ENCODE measurements at regions not wholly inside any gene's neighbourhood (a gene's known extent, or its start where the extent isn't known, plus 50 kb on each side); places are given as distances from the start of the nearest gene placed in this dataset.

DNA sequence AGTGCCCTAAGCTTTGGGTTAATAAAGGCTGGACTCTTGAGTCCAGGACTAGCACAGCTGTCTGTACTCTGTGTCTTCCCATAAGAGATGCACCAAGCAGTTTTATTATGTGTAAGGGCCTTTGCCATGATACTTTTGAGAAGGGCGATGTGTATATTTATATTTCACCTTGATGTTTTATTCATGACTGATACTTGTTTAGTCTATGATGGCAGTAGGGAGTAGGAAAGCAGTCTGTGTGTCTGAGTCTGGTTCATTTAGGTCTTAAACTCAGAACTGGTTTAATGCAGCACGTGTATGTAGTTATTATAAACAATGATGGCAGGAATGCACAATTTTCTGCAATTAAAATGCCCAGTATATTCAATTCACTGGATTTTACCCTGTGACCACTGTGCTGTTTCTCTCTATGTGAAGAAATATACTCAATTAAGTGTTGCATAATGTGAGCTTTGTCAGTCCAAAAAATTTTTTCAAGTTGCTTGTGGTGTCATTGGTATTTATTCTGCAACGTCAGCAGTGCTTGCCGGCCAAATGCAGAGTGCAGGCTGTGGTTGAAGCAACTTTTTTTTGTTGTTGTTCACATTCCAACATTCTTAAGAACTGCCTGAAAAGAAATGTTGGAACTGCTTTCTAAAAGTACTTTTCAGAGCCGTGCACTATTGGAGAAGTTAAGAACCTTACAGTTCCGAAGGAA lies 423.7 kb upstream of the SEMA6D start:
- TF ChIP-seq, protein P1, sequence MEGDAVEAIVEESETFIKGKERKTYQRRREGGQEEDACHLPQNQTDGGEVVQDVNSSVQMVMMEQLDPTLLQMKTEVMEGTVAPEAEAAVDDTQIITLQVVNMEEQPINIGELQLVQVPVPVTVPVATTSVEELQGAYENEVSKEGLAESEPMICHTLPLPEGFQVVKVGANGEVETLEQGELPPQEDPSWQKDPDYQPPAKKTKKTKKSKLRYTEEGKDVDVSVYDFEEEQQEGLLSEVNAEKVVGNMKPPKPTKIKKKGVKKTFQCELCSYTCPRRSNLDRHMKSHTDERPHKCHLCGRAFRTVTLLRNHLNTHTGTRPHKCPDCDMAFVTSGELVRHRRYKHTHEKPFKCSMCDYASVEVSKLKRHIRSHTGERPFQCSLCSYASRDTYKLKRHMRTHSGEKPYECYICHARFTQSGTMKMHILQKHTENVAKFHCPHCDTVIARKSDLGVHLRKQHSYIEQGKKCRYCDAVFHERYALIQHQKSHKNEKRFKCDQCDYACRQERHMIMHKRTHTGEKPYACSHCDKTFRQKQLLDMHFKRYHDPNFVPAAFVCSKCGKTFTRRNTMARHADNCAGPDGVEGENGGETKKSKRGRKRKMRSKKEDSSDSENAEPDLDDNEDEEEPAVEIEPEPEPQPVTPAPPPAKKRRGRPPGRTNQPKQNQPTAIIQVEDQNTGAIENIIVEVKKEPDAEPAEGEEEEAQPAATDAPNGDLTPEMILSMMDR (conservative IDR thresholded peaks at IDR 0.05; ENCODE audit: low read length): no peak
- peak; percentile 92 for DNase-seq (ENCODE audit: low read depth)
- H3K4me3 ChIP-seq (ENCODE audit: low read length): no peak overlapping the region

DNA sequence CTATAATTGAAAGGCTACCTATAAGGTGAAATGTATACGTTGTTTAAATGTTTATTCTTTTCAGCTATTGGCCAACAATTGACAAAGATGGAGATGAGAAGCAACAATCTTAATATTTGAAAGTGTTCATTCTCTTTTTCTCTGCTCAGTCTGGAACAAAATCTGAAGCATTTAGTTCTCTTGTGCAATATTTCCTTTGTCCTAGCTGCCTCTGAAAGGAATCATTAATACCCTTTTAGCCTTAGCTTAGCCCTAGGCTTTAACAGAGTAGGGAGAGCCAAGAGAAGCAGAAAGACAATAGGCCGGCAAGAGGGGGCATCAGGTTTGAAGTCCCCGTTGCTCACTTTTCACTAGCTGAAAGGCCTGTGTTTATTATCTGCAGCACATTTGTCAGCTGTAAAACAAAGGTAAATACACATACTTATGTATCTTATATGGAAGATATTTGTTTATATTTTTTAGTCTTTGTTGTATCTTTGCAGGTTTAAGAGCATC lies 422.5 kb upstream of the SEMA6D start:
- TF ChIP-seq, protein P1 (conservative IDR thresholded peaks at IDR 0.05; ENCODE audit: low read length): no peak
- no peak for DNase-seq (ENCODE audit: low read depth)
- no peak overlapping the region for H3K4me3 ChIP-seq (ENCODE audit: low read length)

DNA sequence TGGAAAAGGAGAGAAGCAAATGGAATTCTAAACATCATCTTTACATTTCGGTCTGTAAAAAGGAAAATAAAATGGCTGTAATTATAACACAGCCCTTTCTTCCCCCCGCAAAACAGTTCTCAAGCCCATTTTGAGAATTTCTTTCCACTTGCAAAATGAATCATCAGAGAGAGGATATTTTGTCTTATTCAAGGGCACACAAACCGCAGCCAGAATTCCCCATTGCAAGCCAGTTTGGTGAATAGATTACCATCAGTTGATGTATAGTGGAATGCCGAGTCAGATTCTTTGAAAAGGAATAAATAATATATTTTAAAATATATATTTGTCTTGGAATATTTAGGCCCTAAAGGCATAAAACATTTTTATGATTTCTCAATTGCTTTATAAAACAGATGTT lies 420.4 kb upstream of the SEMA6D start:
- TF ChIP-seq, protein P1 (conservative IDR thresholded peaks at IDR 0.05; ENCODE audit: low read length): no peak
- H3K4me3 ChIP-seq (ENCODE audit: low read length): no peak overlapping the region
- DNase-seq (ENCODE audit: low read depth): no peak

DNA sequence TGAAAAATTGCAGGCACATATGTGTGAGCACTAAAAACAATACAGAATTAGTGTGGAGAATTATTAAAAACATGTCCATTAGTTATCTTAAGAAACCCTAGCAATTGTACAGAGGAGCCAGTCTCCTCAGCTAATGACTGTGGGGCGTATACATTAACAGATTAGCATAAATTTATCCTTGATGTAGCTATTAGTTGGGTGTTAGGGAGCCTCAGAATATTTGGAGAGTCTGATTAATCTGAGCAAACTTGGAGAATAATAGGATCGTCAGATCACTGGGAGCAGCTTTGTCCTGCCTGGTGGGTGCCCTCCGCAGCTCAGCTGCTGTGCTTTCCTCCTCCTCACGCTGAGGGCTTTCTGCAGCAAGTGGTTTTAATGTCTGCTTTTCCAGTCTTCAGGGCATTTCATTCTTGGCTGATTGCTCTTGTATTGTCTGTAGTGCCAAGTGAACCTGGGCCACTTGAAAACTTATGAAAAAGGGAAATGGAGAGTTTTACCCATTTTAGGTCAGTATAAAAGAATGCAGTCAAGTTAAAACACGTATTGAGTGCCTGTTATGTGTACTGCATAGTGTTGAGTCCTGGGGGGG lies 417.4 kb upstream of the SEMA6D start:
- no peak for DNase-seq (ENCODE audit: low read depth)
- no peak overlapping the region for H3K4me3 ChIP-seq (ENCODE audit: low read length)
- TF ChIP-seq, protein P1 (conservative IDR thresholded peaks at IDR 0.05; ENCODE audit: low read length): no peak

DNA sequence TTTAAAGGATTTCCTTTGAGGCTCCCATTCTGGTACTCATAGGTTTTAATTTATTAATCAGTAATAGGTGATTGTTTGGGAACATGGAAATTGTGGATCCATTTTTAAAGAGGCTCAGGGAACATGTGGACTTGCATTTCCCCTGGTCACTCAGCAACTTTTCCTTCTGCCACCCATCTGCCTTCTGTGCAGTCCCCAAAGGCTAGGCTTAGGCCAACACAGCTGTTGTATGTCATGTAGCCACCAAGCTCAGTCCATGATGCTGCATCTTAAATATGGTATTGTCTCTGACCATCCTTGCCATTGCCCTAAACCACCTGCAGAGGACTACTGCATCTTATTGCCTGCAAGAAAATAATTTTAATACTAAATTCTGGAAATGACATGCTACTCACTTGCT lies 416.7 kb upstream of the SEMA6D start:
- H3K4me3 ChIP-seq (ENCODE audit: low read length): no peak overlapping the region
- TF ChIP-seq, protein P1 (conservative IDR thresholded peaks at IDR 0.05; ENCODE audit: low read length): no peak
- DNase-seq (ENCODE audit: low read depth): no peak

DNA sequence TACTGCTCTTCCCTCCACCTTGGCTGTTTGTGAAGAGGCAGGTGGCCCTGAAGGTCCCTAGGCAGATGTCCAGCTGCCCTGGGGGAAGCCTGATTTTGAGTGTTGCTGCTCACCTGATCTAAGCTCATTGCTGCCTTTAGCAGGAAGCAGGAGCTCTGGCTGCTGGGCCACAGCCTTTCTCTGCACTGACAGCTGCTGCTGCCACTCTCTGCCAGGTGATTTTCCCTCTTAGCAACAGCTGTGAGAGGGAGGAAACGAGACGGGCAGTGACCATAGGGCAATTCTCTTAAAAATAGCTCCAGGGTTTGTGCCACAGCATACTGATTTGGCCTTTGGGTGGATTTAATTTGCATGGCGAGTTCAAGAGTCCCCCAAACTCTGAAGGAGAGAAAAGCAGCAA lies 415.8 kb upstream of the SEMA6D start:
- no peak for DNase-seq (ENCODE audit: low read depth)

More for the DNA sequence above, 415.8 kb upstream of the SEMA6D start:
- TF ChIP-seq, protein P1 (conservative IDR thresholded peaks at IDR 0.05; ENCODE audit: low read length): no peak
- no peak overlapping the region for H3K4me3 ChIP-seq (ENCODE audit: low read length)
